HCT116 (cell line): ENCODE measurements at regions not wholly inside any gene's neighbourhood (a gene's known extent, or its start where the extent isn't known, plus 50 kb on each side); places are given as distances from the start of the nearest gene placed in this dataset.

Experiments used
- CEBPB ChIP-seq: IDR thresholded peaks from 2 replicates; pipeline ENCODE4 v1.6.1; 2012; ENCODE audit warnings: low read depth
- EZH2 ChIP-seq: fragments of 200-600 bp; sonication (generic); IDR thresholded peaks from 2 replicates; pipeline ENCODE4 v1.6.1; 2017; ENCODE audit warnings: antibody characterized with exemption, mixed run types
- EZH2phosphoT487 ChIP-seq: fragments of 200-600 bp; IDR thresholded peaks from 2 replicates; pipeline ENCODE4 v1.6.1; 2018; ENCODE audit warnings: antibody characterized with exemption, borderline replicate concordance
- POLR2AphosphoS5 ChIP-seq: IDR thresholded peaks from 2 replicates; pipeline ENCODE4 v1.6.1; 2011; ENCODE audit warnings: mild to moderate bottlenecking, low read depth, low read length, moderate library complexity
- SIN3A ChIP-seq: IDR thresholded peaks from 2 replicates; pipeline ENCODE4 v1.6.1; 2012; ENCODE audit warnings: low read depth
- ZNF274 ChIP-seq: fragments of 200-500 bp; sonication (Bioruptor generic); IDR thresholded peaks from 2 replicates; pipeline ENCODE4 v1.6.1; 2014; ENCODE audit warnings: mild to moderate bottlenecking, low read depth, low read length, inconsistent platforms
- TF ChIP-seq, protein P1 (sequence below), 3 experiments: fragments of 200-600 bp in 1 of 3; sonication (generic) in 1 of 3; IDR thresholded peaks in 2 of 3; conservative IDR thresholded peaks in 1 of 3; 2 replicates each; pipeline ENCODE4 v1.5.1; 2012 to 2017; ENCODE audit warnings: low read depth in 2 of 3, low read length in 2 of 3, antibody characterized with exemption in 1 of 3, borderline replicate concordance in 1 of 3, control low read depth in 1 of 3, mild to moderate bottlenecking in 1 of 3, mixed read lengths in 1 of 3, mixed run types in 1 of 3, moderate library complexity in 1 of 3; ENCODE audit not compliant: insufficient read depth in 1 of 3
- TF ChIP-seq, protein P2 (sequence below): IDR thresholded peaks from 2 replicates; pipeline ENCODE4 v1.6.1; 2012
- TF ChIP-seq, protein P3 (sequence below): IDR thresholded peaks from 2 replicates; pipeline ENCODE4 v1.6.1; 2012; ENCODE audit warnings: low read depth
- TF ChIP-seq, protein P4 (sequence below): IDR thresholded peaks from 2 replicates; pipeline ENCODE4 v1.6.1; 2012

DNA sequence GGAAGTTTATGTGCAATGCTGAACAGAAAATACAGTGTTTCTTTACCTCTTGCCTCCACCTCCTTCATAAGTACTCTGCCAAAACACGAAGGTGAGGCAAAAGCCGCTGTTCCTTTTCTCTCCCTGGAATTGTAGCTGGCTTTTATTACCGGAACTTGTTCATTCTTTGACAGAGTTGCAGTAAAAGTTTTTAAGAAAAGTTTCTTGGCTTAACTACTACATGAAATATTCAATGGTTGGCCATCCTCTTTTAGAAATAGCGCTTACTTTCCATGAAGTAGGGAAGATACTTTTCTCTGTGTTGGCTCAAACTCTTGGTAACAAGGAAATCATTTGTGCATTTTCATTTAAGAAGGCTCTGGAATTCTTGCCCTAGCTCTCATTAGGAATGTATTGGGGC lies 950.7 kb upstream of the FANCL start:
- TF ChIP-seq, protein P1, sequence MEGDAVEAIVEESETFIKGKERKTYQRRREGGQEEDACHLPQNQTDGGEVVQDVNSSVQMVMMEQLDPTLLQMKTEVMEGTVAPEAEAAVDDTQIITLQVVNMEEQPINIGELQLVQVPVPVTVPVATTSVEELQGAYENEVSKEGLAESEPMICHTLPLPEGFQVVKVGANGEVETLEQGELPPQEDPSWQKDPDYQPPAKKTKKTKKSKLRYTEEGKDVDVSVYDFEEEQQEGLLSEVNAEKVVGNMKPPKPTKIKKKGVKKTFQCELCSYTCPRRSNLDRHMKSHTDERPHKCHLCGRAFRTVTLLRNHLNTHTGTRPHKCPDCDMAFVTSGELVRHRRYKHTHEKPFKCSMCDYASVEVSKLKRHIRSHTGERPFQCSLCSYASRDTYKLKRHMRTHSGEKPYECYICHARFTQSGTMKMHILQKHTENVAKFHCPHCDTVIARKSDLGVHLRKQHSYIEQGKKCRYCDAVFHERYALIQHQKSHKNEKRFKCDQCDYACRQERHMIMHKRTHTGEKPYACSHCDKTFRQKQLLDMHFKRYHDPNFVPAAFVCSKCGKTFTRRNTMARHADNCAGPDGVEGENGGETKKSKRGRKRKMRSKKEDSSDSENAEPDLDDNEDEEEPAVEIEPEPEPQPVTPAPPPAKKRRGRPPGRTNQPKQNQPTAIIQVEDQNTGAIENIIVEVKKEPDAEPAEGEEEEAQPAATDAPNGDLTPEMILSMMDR (IDR thresholded peaks at IDR 0.05 in 2 of 3, conservative IDR thresholded peaks at IDR 0.05 in 1 of 3; ENCODE audit: borderline replicate concordance in 1 of 3, insufficient read depth in 1 of 3, low read depth in 2 of 3, low read length in 2 of 3): no peak
- TF ChIP-seq EZH2phosphoT487: no peak
- TF ChIP-seq, protein P2, sequence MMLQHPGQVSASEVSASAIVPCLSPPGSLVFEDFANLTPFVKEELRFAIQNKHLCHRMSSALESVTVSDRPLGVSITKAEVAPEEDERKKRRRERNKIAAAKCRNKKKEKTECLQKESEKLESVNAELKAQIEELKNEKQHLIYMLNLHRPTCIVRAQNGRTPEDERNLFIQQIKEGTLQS: no peak
- no peak for TF ChIP-seq ZNF274
- no peak for TF ChIP-seq EZH2
- no peak for TF ChIP-seq SIN3A
- TF ChIP-seq, protein P3, sequence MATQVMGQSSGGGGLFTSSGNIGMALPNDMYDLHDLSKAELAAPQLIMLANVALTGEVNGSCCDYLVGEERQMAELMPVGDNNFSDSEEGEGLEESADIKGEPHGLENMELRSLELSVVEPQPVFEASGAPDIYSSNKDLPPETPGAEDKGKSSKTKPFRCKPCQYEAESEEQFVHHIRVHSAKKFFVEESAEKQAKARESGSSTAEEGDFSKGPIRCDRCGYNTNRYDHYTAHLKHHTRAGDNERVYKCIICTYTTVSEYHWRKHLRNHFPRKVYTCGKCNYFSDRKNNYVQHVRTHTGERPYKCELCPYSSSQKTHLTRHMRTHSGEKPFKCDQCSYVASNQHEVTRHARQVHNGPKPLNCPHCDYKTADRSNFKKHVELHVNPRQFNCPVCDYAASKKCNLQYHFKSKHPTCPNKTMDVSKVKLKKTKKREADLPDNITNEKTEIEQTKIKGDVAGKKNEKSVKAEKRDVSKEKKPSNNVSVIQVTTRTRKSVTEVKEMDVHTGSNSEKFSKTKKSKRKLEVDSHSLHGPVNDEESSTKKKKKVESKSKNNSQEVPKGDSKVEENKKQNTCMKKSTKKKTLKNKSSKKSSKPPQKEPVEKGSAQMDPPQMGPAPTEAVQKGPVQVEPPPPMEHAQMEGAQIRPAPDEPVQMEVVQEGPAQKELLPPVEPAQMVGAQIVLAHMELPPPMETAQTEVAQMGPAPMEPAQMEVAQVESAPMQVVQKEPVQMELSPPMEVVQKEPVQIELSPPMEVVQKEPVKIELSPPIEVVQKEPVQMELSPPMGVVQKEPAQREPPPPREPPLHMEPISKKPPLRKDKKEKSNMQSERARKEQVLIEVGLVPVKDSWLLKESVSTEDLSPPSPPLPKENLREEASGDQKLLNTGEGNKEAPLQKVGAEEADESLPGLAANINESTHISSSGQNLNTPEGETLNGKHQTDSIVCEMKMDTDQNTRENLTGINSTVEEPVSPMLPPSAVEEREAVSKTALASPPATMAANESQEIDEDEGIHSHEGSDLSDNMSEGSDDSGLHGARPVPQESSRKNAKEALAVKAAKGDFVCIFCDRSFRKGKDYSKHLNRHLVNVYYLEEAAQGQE: no peak
- TF ChIP-seq, protein P4, sequence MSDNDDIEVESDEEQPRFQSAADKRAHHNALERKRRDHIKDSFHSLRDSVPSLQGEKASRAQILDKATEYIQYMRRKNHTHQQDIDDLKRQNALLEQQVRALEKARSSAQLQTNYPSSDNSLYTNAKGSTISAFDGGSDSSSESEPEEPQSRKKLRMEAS: no peak
- TF ChIP-seq POLR2AphosphoS5: no peak
- TF ChIP-seq CEBPB: no peak
